Thyroid gland (tissue), 4 donors: ENCODE measurements at regions not wholly inside any gene's neighbourhood (a gene's known extent, or its start where the extent isn't known, plus 50 kb on each side); places are given as distances from the start of the nearest gene placed in this dataset.

Experiments
- POLR2A ChIP-seq, 2 donors: fragments of 450-650 bp; IDR thresholded peaks; one replicate each; pipeline ENCODE4 v1.6.1; 2017; ENCODE audit warnings: antibody characterized with exemption in 2 of 2, mild to moderate bottlenecking in 2 of 2, moderate library complexity in 1 of 2
- TF ChIP-seq, protein P1 (sequence below), 6 experiments: fragments of 200-600 bp in 3 of 6; fragments of 450-650 bp in 3 of 6; sonication (generic) in 3 of 6; IDR thresholded peaks; one replicate each; pipeline ENCODE4 v1.5.1; 2016 to 2019; ENCODE audit warnings: antibody characterized with exemption in 6 of 6, mild to moderate bottlenecking in 2 of 6, inconsistent platforms in 1 of 6, moderate library complexity in 1 of 6

DNA sequence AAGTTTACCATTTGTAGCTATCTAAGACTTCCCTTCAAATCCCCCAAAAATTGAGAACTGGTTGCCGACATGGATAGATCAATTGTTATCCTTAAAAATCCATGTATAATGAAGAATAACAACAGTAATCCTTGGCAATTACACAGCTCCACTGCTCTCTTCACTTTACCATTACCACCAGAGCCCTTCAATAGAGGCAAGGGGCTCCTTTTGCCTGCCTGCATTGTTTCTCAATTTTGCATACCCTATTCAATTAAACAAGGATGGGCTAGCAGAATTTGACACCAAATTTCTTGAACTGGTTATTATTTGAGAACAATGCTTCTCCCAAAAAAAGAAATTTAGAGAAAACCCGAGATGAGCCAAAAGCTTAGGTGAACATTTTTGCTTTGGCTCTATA lies 387.8 kb upstream of the PKN2 start:
- TF ChIP-seq, protein P1, sequence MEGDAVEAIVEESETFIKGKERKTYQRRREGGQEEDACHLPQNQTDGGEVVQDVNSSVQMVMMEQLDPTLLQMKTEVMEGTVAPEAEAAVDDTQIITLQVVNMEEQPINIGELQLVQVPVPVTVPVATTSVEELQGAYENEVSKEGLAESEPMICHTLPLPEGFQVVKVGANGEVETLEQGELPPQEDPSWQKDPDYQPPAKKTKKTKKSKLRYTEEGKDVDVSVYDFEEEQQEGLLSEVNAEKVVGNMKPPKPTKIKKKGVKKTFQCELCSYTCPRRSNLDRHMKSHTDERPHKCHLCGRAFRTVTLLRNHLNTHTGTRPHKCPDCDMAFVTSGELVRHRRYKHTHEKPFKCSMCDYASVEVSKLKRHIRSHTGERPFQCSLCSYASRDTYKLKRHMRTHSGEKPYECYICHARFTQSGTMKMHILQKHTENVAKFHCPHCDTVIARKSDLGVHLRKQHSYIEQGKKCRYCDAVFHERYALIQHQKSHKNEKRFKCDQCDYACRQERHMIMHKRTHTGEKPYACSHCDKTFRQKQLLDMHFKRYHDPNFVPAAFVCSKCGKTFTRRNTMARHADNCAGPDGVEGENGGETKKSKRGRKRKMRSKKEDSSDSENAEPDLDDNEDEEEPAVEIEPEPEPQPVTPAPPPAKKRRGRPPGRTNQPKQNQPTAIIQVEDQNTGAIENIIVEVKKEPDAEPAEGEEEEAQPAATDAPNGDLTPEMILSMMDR (IDR thresholded peaks at IDR 0.05) = no peak
- TF ChIP-seq POLR2A (IDR thresholded peaks at IDR 0.05) = no peak
